H1 (cell line): ENCODE measurements at regions not wholly inside any gene's neighbourhood (a gene's known extent, or its start where the extent isn't known, plus 50 kb on each side); places are given as distances from the start of the nearest gene placed in this dataset.

ENCODE experiments used
- CTCF ChIA-PET: fragments of 300-600 bp; sonication (Branson Sonifier 250); formaldehyde crosslinking; loops from one replicate; lab custom pipeline; 2021; ENCODE audit not compliant: partially characterized antibody; lab: Charles Lee
- POLR2A ChIA-PET: fragments of 300-600 bp; sonication (Branson Sonifier 250); formaldehyde crosslinking; loops from one replicate; lab custom pipeline; 2021; ENCODE audit warnings: inconsistent platforms; ENCODE audit not compliant: partially characterized antibody; lab: Charles Lee
- DNase-seq, 2 experiments: peaks; one replicate each; pipeline versions ENCODE4 v3.0.0 to v3.0.0-alpha.2; 2010 to 2022; ENCODE audit warnings: low spot score in 2 of 2, low read depth in 1 of 2, mixed read lengths in 1 of 2
- FAIRE-seq: peaks from 2 replicates; lab custom pipeline; 2011; peaks lifted over from hg19 to GRCh38; lab: Jason Lieb, UNC
- H2AFZ ChIP-seq: 2 replicates; pipeline ENCODE4 v1.8.1; 2012; ENCODE audit warnings: low read length, inconsistent platforms
- H2AK5ac ChIP-seq: 2 replicates; pipeline ENCODE4 v1.6.1; 2013; ENCODE audit warnings: low read depth, low read length
- H2BK120ac ChIP-seq: replicated peaks from 2 replicates; pipeline ENCODE3; 2013; ENCODE audit warnings: low read depth, low read length, inconsistent platforms
- H2BK12ac ChIP-seq: 2 replicates; pipeline ENCODE4 v1.6.1; 2013; ENCODE audit warnings: low read depth, low read length
- H2BK15ac ChIP-seq: 2 replicates; pipeline ENCODE4 v1.6.1; 2013; ENCODE audit warnings: low read length
- H2BK20ac ChIP-seq: 2 replicates; pipeline ENCODE4 v1.6.1; 2013; ENCODE audit warnings: low read length
- H2BK5ac ChIP-seq: 2 replicates; pipeline ENCODE4 v1.6.1; 2013; ENCODE audit warnings: low read depth, low read length
- H3K14ac ChIP-seq: 2 replicates; pipeline ENCODE4 v1.6.1; 2013; ENCODE audit warnings: inconsistent platforms; ENCODE audit not compliant: insufficient read length
- H3K18ac ChIP-seq: 2 replicates; pipeline ENCODE4 v1.6.1; 2013; ENCODE audit warnings: low read length; ENCODE audit errors: extremely low read depth
- H3K23ac ChIP-seq: 2 replicates; pipeline ENCODE4 v1.6.1; 2013; ENCODE audit warnings: inconsistent platforms; ENCODE audit not compliant: insufficient read length
- H3K23me2 ChIP-seq: 2 replicates; pipeline ENCODE4 v1.6.1; 2013; ENCODE audit warnings: low read depth, low read length
- H3K27ac ChIP-seq: 2 replicates; pipeline ENCODE4 v1.6.1; 2011; ENCODE audit warnings: low read depth, low read length, inconsistent platforms
- H3K27me3 ChIP-seq, 4 experiments: replicated peaks in 1 of 4; 1 replicate in 1 of 4; 2 replicates in 3 of 4; pipeline versions ENCODE4 v1.6.1 to v1.8.1; 2011 to 2013; ENCODE audit warnings: low read length in 3 of 4, mild to moderate bottlenecking in 3 of 4, inconsistent platforms in 2 of 4, mixed read lengths in 2 of 4, moderate library complexity in 1 of 4; ENCODE audit not compliant: control insufficient read depth in 3 of 4, insufficient read depth in 3 of 4; ENCODE audit errors: extremely low read depth in 1 of 4
- H3K36me3 ChIP-seq, 4 experiments: 2 replicates each; pipeline versions ENCODE4 v1.6.1 to v1.8.1; 2011 to 2013; ENCODE audit warnings: mild to moderate bottlenecking in 4 of 4, low read length in 3 of 4, moderate library complexity in 2 of 4, control low read depth in 1 of 4, inconsistent platforms in 1 of 4; ENCODE audit not compliant: insufficient read depth in 4 of 4, control insufficient read depth in 2 of 4
- H3K4ac ChIP-seq: replicated peaks from 2 replicates; pipeline ENCODE3; 2013; ENCODE audit warnings: low read length, low read depth, mixed read lengths, inconsistent platforms; ENCODE audit not compliant: insufficient read length
- H3K4me1 ChIP-seq, 4 experiments: replicated peaks in 1 of 4; 1 replicate in 1 of 4; 2 replicates in 3 of 4; pipeline versions ENCODE4 v1.6.1 to v1.8.1; 2011 to 2013; ENCODE audit warnings: low read length in 3 of 4, inconsistent platforms in 2 of 4, mixed read lengths in 1 of 4; ENCODE audit not compliant: insufficient read depth in 4 of 4, control insufficient read depth in 3 of 4
- H3K4me2 ChIP-seq, 2 experiments: 2 replicates each; pipeline versions ENCODE4 v1.6.1 to v1.8.1; 2011 to 2013; ENCODE audit warnings: low read depth in 2 of 2, low read length in 2 of 2, control low read depth in 1 of 2, inconsistent platforms in 1 of 2, mild to moderate bottlenecking in 1 of 2; ENCODE audit not compliant: insufficient read depth in 1 of 2
- H3K4me3 ChIP-seq, 4 experiments: fragments of 200-600, 300-600 bp in 1 of 4; sonication (generic), shearing (Covaris generic), sonication (Bioruptor Twin) in 1 of 4; 2 replicates each; pipeline versions ENCODE4 v1.5.1 to v1.8.1; 2011 to 2016; ENCODE audit warnings: low read length in 4 of 4, low read depth in 3 of 4, control low read depth in 2 of 4, inconsistent platforms in 2 of 4, mild to moderate bottlenecking in 2 of 4, mixed read lengths in 1 of 4, moderate library complexity in 1 of 4; ENCODE audit not compliant: insufficient read depth in 2 of 4; ENCODE audit errors: extremely low read depth in 1 of 4
- H3K56ac ChIP-seq: replicated peaks from 2 replicates; pipeline ENCODE3; 2013; ENCODE audit warnings: low read depth, mild to moderate bottlenecking, mixed read lengths, low read length, inconsistent platforms; ENCODE audit not compliant: insufficient read length
- H3K79me1 ChIP-seq: 2 replicates; pipeline ENCODE4 v1.6.1; 2013; ENCODE audit warnings: low read depth, low read length, control low read depth
- H3K79me2 ChIP-seq, 2 experiments: 2 replicates each; pipeline versions ENCODE4 v1.6.1 to v1.8.1; 2012 to 2013; ENCODE audit warnings: low read length in 2 of 2, mild to moderate bottlenecking in 2 of 2, inconsistent platforms in 1 of 2; ENCODE audit not compliant: insufficient read depth in 2 of 2, control insufficient read depth in 1 of 2
- H3K9ac ChIP-seq, 4 experiments: replicated peaks in 1 of 4; 1 replicate in 1 of 4; 2 replicates in 3 of 4; pipeline versions ENCODE4 v1.6.1 to v1.8.1; 2011 to 2013; ENCODE audit warnings: low read depth in 3 of 4, low read length in 3 of 4, control low read depth in 2 of 4, mild to moderate bottlenecking in 2 of 4, moderate library complexity in 2 of 4, inconsistent platforms in 1 of 4; ENCODE audit errors: extremely low read depth in 1 of 4
- H3K9me3 ChIP-seq, 2 experiments: 2 replicates each; pipeline versions ENCODE4 v1.6.1 to v1.8.1; 2012 to 2013; ENCODE audit warnings: mild to moderate bottlenecking in 2 of 2, moderate library complexity in 2 of 2, control low read depth in 1 of 2, inconsistent platforms in 1 of 2, low read depth in 1 of 2, low read length in 1 of 2, mixed read lengths in 1 of 2; ENCODE audit not compliant: insufficient read depth in 2 of 2
- H4K20me1 ChIP-seq, 2 experiments: replicated peaks in 1 of 2; 2 replicates each; pipeline versions ENCODE3 to v1.8.1; 2011 to 2013; ENCODE audit warnings: inconsistent platforms in 2 of 2, low read length in 2 of 2, mild to moderate bottlenecking in 1 of 2; ENCODE audit not compliant: insufficient read depth in 2 of 2, control insufficient read depth in 1 of 2
- H4K5ac ChIP-seq: 2 replicates; pipeline ENCODE4 v1.6.1; 2013; ENCODE audit warnings: low read length, low read depth, mixed read lengths, inconsistent platforms; ENCODE audit not compliant: insufficient read length
- H4K8ac ChIP-seq: 2 replicates; pipeline ENCODE4 v1.8.0; 2013; ENCODE audit warnings: mild to moderate bottlenecking, moderate library complexity, low read length, inconsistent platforms; ENCODE audit not compliant: insufficient read depth; ENCODE audit errors: extremely low read depth
- H4K91ac ChIP-seq: replicated peaks from 2 replicates; pipeline ENCODE3; 2013; ENCODE audit warnings: low read length, mixed read lengths, inconsistent platforms; ENCODE audit not compliant: insufficient read length
- E2F6 ChIP-seq: IDR thresholded peaks from 2 replicates; pipeline ENCODE4 v1.6.1; 2012; ENCODE audit warnings: inconsistent platforms
- PHF8 ChIP-seq: fragments of 200-600 bp; sonication (generic); conservative IDR thresholded peaks from 2 replicates; pipeline ENCODE4 v1.7.1; 2012; ENCODE audit warnings: low read depth, mild to moderate bottlenecking, inconsistent platforms, low read length, moderate library complexity
- YY1 ChIP-seq: IDR thresholded peaks from 2 replicates; pipeline ENCODE4 v1.6.1; 2011; ENCODE audit warnings: low read depth, mild to moderate bottlenecking, low read length
- WGBS, 2 experiments: shearing (Covaris generic) in 1 of 2; methylation state at CpG; one replicate each; pipeline versions ENCODE4 v1.1.6 to v1.1.7; 2013 to 2015; ENCODE audit warnings: low lambda C conversion rate in 2 of 2, mixed read lengths in 2 of 2, inconsistent platforms in 1 of 2, low coverage in 1 of 2, missing lambda C conversion rate in 1 of 2; ENCODE audit not compliant: insufficient replicate concordance in 2 of 2, insufficient coverage in 1 of 2, insufficient read length in 1 of 2; ENCODE audit errors: extremely low coverage in 1 of 2, missing lambda C conversion rate in 1 of 2; 5-methylcytosine and 5-hydroxymethylcytosine counted together

GRCh38 chr22:22759371-22759770 lies 115.0 kb downstream of the GGTLC2 start:
- Histone ChIP-seq H3K9ac (no peak overlapping the region), H3K79me1 (no peaks in the 10 kb centered on the region), H3K9me3 (peaks cover 21 to 48% of the 10 kb centered on the region in 2 experiments), H2BK12ac (no peak overlapping the region), H3K23ac (no peak overlapping the region), H3K4ac (no peak overlapping the region), H3K4me3 (no peak overlapping the region), H3K14ac (no peak overlapping the region), H4K91ac (no peak overlapping the region), H2BK20ac (no peak overlapping the region), H3K56ac (no peak overlapping the region), H3K4me1 (no peaks in the 10 kb centered on the region), H3K18ac (no peak overlapping the region), H3K36me3 (no peaks in the 10 kb centered on the region), H4K20me1 (no peaks in the 10 kb centered on the region), H2AFZ (no peak overlapping the region), H4K5ac (no peak overlapping the region), H3K23me2 (no peaks in the 10 kb centered on the region), H3K79me2 (no peaks in the 10 kb centered on the region), H2BK15ac (no peak overlapping the region), H4K8ac (no peak overlapping the region), H3K27me3 (peaks cover 5 to 25% (median 21%) of the 10 kb centered on the region in 4 experiments), H2AK5ac (no peak overlapping the region)
- no peak for DNase-seq
- FAIRE-seq = no peak
- CTCF ChIA-PET = no interaction called here
- WGBS, 2 experiments = 68% methylated on average over 6 of the region's 6 CpGs; no CpG with 5 or more reads in 1 of the 2 experiments
- POLR2A ChIA-PET = no interaction called here
- no peak for TF ChIP-seq PHF8
- TF ChIP-seq E2F6 = no peak
- no peak for TF ChIP-seq YY1
- TF ChIP-seq, all 59 proteins: peak for 0
- Histone ChIP-seq H3K27ac (no peak overlapping the region), H2BK5ac (no peak overlapping the region), H2BK120ac (no peak overlapping the region), H3K4me2 (no peak overlapping the region)
